CD4-positive, CD25-positive, alpha-beta regulatory T cell (primary cell): ENCODE measurements at regions not wholly inside any gene's neighbourhood (a gene's known extent, or its start where the extent isn't known, plus 50 kb on each side); places are given as distances from the start of the nearest gene placed in this dataset.
"Not testable (repeated sequence)": the region's sequence is repeated elsewhere in the genome, so short reads cannot be mapped to it uniquely, and the experiment has no call there.

Experiments used
- ATAC-seq, 2 donors: fragments of 150-1000 bp; cut with Tn5 transposase; one replicate each; pipeline ENCODE4 v1.10.0; 2021; ENCODE audit warnings: low read depth in 2 of 2, moderate number of reproducible peaks in 2 of 2, moderate library complexity in 1 of 2
- DNase-seq, 3 donors: peaks; one replicate each; pipeline versions ENCODE4 v3.0.0 to v3.0.0-alpha.2; 2012 to 2022; ENCODE audit warnings: mixed read lengths in 1 of 3
- H3K27ac ChIP-seq: one replicate; pipeline ENCODE4 v1.7.0; 2013; ENCODE audit warnings: mild to moderate bottlenecking, low read length; ENCODE audit not compliant: insufficient read depth, poor library complexity, severe bottlenecking
- H3K27me3 ChIP-seq: one replicate; pipeline ENCODE4 v1.7.0; 2013; ENCODE audit warnings: low read length; ENCODE audit not compliant: control insufficient read depth, insufficient read depth
- H3K36me3 ChIP-seq: one replicate; pipeline ENCODE4 v1.7.0; 2013; ENCODE audit warnings: mild to moderate bottlenecking, low read length, moderate library complexity; ENCODE audit not compliant: control insufficient read depth, insufficient read depth
- H3K4me1 ChIP-seq: 2 replicates; pipeline ENCODE4 v1.7.0; 2013; ENCODE audit warnings: mild to moderate bottlenecking, low read length; ENCODE audit not compliant: insufficient read depth, control insufficient read depth, poor library complexity, severe bottlenecking
- H3K4me3 ChIP-seq: one replicate; pipeline ENCODE4 v1.7.0; 2013; ENCODE audit warnings: low read depth, mild to moderate bottlenecking, low read length, moderate library complexity
- H3K9me3 ChIP-seq, 2 experiments: 1 replicate in 1 of 2; 2 replicates in 1 of 2; pipeline ENCODE4 v1.7.0; 2013; ENCODE audit warnings: low read length in 2 of 2, mild to moderate bottlenecking in 1 of 2, moderate library complexity in 1 of 2; ENCODE audit not compliant: control insufficient read depth in 2 of 2
- H3K27ac Mint-ChIP-seq, 3 donors: one replicate each; pipeline ENCODE4 v1.8.0; 2020 to 2022; ENCODE audit warnings: mild to moderate bottlenecking in 3 of 3, mixed read lengths in 3 of 3, moderate library complexity in 2 of 3
- H3K27me3 Mint-ChIP-seq: one replicate; pipeline ENCODE4 v1.8.0; 2022; ENCODE audit warnings: mild to moderate bottlenecking, mixed read lengths
- H3K36me3 Mint-ChIP-seq: one replicate; pipeline ENCODE4 v1.8.0; 2020; ENCODE audit warnings: mixed read lengths
- H3K4me1 Mint-ChIP-seq, 4 donors: one replicate each; pipeline ENCODE4 v1.8.0; 2020 to 2022; ENCODE audit warnings: mixed read lengths in 4 of 4, mild to moderate bottlenecking in 1 of 4
- H3K4me3 Mint-ChIP-seq, 4 donors: one replicate each; pipeline ENCODE4 v1.8.0; 2020 to 2022; ENCODE audit warnings: mild to moderate bottlenecking in 4 of 4, mixed read lengths in 4 of 4, moderate library complexity in 3 of 4
- H3K9me3 Mint-ChIP-seq, 7 donors: one replicate each; pipeline ENCODE4 v1.8.0; 2020 to 2022; ENCODE audit warnings: mixed read lengths in 7 of 7, mild to moderate bottlenecking in 3 of 7, moderate library complexity in 2 of 7

DNA sequence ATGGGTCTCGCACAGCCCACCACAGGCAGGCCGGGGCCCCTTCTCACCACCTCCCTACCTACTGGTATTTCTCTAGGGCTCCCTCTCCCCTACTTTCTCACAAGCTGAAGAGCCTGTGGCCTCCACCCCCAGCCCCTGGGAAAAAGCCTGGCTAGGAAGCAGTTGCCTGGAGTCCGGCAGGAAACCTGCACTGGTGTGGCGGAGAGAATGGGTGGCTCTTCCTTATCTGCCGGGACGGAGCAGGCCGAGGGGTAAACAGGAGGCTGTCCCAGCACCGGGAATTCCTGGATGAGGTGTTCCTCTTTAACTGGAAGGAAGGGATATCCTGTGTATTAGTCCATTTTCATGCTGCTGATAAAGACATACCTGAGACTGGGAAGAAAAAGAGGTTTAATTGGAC lies 125.8 kb downstream of the TLR5 start:
- no peaks in the 10 kb centered on the region for H3K36me3 Mint-ChIP-seq
- ATAC-seq (no peak), DNase-seq (no peak)
- H3K4me3 Mint-ChIP-seq = no peak overlapping the region
- H3K9me3 ChIP-seq = no peaks in the 10 kb centered on the region
- H3K9me3 Mint-ChIP-seq = peaks cover 0 to 2% (median 0%) of the 10 kb centered on the region in 7 donors
- H3K27me3 ChIP-seq = no peaks in the 10 kb centered on the region
- no peaks in the 10 kb centered on the region for H3K4me1 ChIP-seq
- no peaks in the 10 kb centered on the region for H3K4me1 Mint-ChIP-seq
- no peak overlapping the region for H3K4me3 ChIP-seq
- H3K27me3 Mint-ChIP-seq = peaks cover 5% of the 10 kb centered on the region
- no peaks in the 10 kb centered on the region for H3K36me3 ChIP-seq
- H3K27ac Mint-ChIP-seq = peak overlapping the region in 1 of 3 donors; percentile 28
- H3K27ac ChIP-seq = no peak overlapping the region

GRCh38 chr1:223018534-223018933 lies 124.5 kb downstream of the TLR5 start:
- Mint-ChIP-seq H3K36me3 (no peaks in the 10 kb centered on the region), H3K9me3 (peaks cover 0 to 2% (median 0%) of the 10 kb centered on the region in 7 donors), H3K4me1 (no peaks in the 10 kb centered on the region), H3K4me3 (no peak overlapping the region), H3K27me3 (peaks cover 8% of the 10 kb centered on the region), H3K27ac (no peak overlapping the region)
- ATAC-seq = no peak
- H3K4me1 ChIP-seq = no peaks in the 10 kb centered on the region
- no peaks in the 10 kb centered on the region for H3K9me3 ChIP-seq
- H3K27ac ChIP-seq = no peak overlapping the region
- no peak for DNase-seq
- H3K36me3 ChIP-seq = no peaks in the 10 kb centered on the region
- H3K4me3 ChIP-seq = no peak overlapping the region
- H3K27me3 ChIP-seq = no peaks in the 10 kb centered on the region

DNA sequence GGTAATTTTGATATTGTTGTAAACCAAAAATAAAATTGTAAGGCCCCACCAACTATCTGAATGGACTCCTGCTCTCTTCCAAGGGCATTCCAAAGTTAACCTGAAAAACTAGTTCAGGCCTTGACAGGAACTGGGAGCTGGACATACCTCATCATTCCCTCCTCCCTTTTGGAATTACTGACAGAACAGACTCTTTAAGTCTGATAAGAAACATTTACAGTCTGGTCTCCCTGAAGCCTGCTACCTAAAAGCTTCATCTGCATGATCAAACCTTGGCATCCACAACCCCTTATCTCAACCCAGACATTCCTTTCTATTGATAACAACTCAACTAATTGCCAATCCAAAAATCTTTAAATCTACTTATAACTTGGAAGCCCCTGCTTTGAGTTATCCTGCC lies 123.8 kb downstream of the TLR5 start:
- DNase-seq (no peak), ATAC-seq (no peak)
- H3K4me3 ChIP-seq = no peak overlapping the region
- H3K4me1 Mint-ChIP-seq = no peaks in the 10 kb centered on the region
- no peaks in the 10 kb centered on the region for H3K27me3 ChIP-seq
- no peaks in the 10 kb centered on the region for H3K36me3 ChIP-seq
- no peaks in the 10 kb centered on the region for H3K36me3 Mint-ChIP-seq
- H3K27ac ChIP-seq = no peak overlapping the region
- peaks cover 8% of the 10 kb centered on the region for H3K27me3 Mint-ChIP-seq
- no peak overlapping the region for H3K27ac Mint-ChIP-seq
- no peaks in the 10 kb centered on the region for H3K9me3 ChIP-seq
- peaks cover 0 to 3% (median 0%) of the 10 kb centered on the region in 7 donors for H3K9me3 Mint-ChIP-seq
- no peaks in the 10 kb centered on the region for H3K4me1 ChIP-seq
- no peak overlapping the region for H3K4me3 Mint-ChIP-seq

- Mint-ChIP-seq H3K4me3 (no peak overlapping the region), H3K36me3 (no peaks in the 10 kb centered on the region), H3K4me1 (no peaks in the 10 kb centered on the region), H3K9me3 (peaks cover 0 to 3% (median 0%) of the 10 kb centered on the region in 7 donors), H3K27me3 (peaks cover 8% of the 10 kb centered on the region), H3K27ac (no peak overlapping the region)
- H3K4me3 ChIP-seq = no peak overlapping the region
- DNase-seq (no peak), ATAC-seq (no peak)
- no peaks in the 10 kb centered on the region for H3K4me1 ChIP-seq
- H3K27ac ChIP-seq = no peak overlapping the region
- no peaks in the 10 kb centered on the region for H3K27me3 ChIP-seq
- H3K9me3 ChIP-seq = no peaks in the 10 kb centered on the region
- H3K36me3 ChIP-seq = no peaks in the 10 kb centered on the region
Measured at GRCh38 chr1:223020770-223021169, 122.3 kb downstream of the TLR5 start.

DNA sequence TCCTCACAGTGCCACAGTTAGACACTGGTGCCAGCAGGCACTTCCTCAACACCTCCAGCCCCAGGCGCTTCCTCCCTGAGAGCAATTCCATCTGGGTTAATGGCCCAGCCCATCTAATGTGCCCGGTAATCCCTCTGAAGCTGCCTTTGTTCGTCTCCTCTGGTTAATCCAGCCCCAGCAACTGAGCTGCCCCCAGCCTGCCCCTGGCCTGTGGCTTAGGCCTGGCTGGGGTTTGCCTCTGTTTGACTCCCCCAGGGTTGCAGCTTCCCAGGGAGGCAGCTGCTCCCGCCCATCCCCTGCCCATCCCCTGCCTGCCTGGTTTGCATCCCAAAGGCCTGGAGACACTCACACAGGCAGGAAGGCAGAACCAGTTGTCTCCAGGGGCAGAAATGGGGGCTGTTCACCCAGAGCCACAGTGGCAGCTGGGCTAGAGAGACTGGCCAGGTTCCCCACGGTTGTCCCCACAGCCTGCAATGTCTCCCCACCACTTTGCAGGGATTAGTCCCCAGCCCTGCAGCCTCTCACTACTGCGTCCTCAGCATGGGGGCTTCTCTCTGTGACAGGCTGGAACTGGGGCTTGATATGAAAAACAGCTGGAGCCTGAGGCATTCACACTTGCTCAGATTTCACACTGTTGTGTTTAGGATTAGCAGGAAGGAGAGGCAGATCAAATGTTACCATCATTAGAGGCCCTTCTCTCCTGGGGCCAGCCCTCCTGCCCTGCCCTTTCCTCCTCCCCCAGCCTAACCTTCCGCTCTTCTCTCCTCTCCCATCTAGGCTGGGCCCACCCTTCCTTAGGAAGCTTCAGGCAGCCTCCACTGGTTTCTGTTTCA lies 120.2 kb downstream of the TLR5 start:
- Mint-ChIP-seq H3K36me3 (no peaks in the 10 kb centered on the region), H3K4me3 (no peak overlapping the region), H3K9me3 (peaks cover 0 to 3% (median 0%) of the 10 kb centered on the region in 7 donors), H3K4me1 (no peaks in the 10 kb centered on the region), H3K27me3 (peaks cover 4% of the 10 kb centered on the region), H3K27ac (no peak overlapping the region)
- no peak for ATAC-seq
- Histone ChIP-seq H3K36me3 (no peaks in the 10 kb centered on the region), H3K27me3 (no peaks in the 10 kb centered on the region), H3K27ac (no peak overlapping the region), H3K4me1 (no peaks in the 10 kb centered on the region), H3K9me3 (no peaks in the 10 kb centered on the region), H3K4me3 (no peak overlapping the region)
- no peak for DNase-seq

DNA sequence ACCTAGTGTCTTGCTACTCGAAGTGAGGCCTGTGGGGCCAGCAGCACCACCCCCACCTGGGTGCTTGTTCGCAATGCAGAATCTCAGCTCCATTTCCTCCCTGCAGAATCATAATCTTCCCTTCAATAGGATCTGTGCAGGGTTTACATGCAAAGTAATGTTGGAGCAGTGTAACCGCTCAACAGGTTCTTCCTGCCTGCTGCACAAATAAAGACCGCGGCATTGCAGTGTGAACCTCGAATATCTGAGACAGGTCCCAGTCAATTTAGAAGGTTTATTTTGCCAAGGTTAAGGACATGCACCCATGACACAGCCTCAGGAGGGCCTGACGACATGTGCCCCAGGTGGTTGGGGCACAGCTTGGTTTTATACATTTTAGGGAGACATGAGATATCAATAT lies 119.2 kb downstream of the TLR5 start:
- Mint-ChIP-seq H3K4me1 (no peaks in the 10 kb centered on the region), H3K36me3 (no peaks in the 10 kb centered on the region), H3K4me3 (no peak overlapping the region), H3K9me3 (peaks cover 0 to 3% (median 0%) of the 10 kb centered on the region in 7 donors), H3K27ac (no peak overlapping the region), H3K27me3 (peaks cover 4% of the 10 kb centered on the region)
- Histone ChIP-seq H3K36me3 (no peaks in the 10 kb centered on the region), H3K4me3 (no peak overlapping the region), H3K27me3 (no peaks in the 10 kb centered on the region), H3K9me3 (no peaks in the 10 kb centered on the region), H3K27ac (no peak overlapping the region), H3K4me1 (no peaks in the 10 kb centered on the region)
- DNase-seq = no peak
- no peak for ATAC-seq

DNA sequence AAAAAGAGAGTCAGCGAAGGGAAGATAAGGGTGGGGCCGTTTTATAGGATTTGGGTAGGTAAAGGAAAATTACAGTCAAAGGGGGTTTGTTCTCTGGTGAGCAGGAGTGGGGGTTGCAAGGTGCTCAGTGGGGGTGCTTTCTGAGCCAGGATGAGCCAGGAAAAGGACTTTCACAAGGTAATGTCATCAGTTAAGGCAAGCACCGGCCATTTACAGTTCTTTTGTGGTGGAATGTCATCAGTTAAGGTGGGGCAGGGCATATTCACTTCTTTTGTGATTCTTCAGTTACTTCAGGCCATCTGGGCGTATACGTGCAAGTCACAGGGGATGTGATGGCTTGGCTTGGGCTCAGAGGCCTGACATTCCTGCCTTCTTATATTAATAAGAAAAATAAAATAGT lies 118.6 kb downstream of the TLR5 start:
- H3K4me3 Mint-ChIP-seq, H3K27ac ChIP-seq, H3K27ac Mint-ChIP-seq, H3K36me3 ChIP-seq, H3K36me3 Mint-ChIP-seq, H3K4me3 ChIP-seq, H3K4me1 ChIP-seq, ATAC-seq, H3K27me3 ChIP-seq, H3K27me3 Mint-ChIP-seq, H3K9me3 ChIP-seq, H3K4me1 Mint-ChIP-seq, H3K9me3 Mint-ChIP-seq, DNase-seq: not testable (repeated sequence)

DNA sequence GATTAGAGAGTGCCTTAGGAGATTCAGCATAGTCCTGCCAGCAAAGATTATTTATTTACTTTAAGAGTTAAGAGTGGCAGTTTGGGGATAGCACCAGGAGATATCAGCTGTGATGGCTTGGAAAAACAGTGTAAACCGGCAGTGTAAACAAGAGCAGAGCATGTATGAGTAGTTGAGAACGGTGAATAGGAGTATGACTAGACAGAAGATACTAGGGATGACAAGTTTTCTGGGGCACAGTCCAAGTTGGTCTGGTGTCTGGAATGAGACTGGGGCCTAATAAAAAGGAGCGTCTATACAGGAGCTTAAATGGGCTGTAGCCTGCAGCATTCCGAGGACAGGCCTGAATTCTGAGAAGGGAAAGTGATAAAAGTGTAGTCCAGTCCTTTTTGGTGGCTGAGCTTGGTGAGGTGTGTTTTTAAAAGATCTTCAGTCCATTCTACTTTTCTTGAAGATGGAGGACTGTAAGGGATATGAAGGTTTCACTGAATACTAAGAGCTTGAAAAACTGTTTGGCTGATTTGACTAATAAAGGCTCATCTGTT lies 117.8 kb downstream of the TLR5 start:
- H3K27ac ChIP-seq, H3K36me3 ChIP-seq, H3K27me3 ChIP-seq, H3K4me3 Mint-ChIP-seq, H3K27me3 Mint-ChIP-seq, H3K4me1 Mint-ChIP-seq, H3K9me3 Mint-ChIP-seq, H3K9me3 ChIP-seq, H3K27ac Mint-ChIP-seq, ATAC-seq, H3K4me3 ChIP-seq, H3K36me3 Mint-ChIP-seq, DNase-seq, H3K4me1 ChIP-seq: not testable (repeated sequence)
